ENCODE measurements at regions not wholly inside any gene's neighbourhood (a gene's known extent, or its start where the extent isn't known, plus 50 kb on each side); places are given as distances from the start of the nearest gene placed in this dataset.

GRCh38 chr2:126558029-126558428 lies 97.9 kb upstream of the GYPC start:
- TF ChIP-seq CTCF (IDR thresholded peaks at IDR 0.05; ENCODE audit: poor library complexity) (no peak), EZH2 (IDR thresholded peaks at IDR 0.05; ENCODE audit: borderline replicate concordance) (no peak), EZH2phosphoT487 (IDR thresholded peaks at IDR 0.05; ENCODE audit: low read depth, severe bottlenecking, unreplicated experiment) (no peak)
